ENCODE measurements at regions not wholly inside any gene's neighbourhood (a gene's known extent, or its start where the extent isn't known, plus 50 kb on each side); places are given as distances from the start of the nearest gene placed in this dataset.

DNA sequence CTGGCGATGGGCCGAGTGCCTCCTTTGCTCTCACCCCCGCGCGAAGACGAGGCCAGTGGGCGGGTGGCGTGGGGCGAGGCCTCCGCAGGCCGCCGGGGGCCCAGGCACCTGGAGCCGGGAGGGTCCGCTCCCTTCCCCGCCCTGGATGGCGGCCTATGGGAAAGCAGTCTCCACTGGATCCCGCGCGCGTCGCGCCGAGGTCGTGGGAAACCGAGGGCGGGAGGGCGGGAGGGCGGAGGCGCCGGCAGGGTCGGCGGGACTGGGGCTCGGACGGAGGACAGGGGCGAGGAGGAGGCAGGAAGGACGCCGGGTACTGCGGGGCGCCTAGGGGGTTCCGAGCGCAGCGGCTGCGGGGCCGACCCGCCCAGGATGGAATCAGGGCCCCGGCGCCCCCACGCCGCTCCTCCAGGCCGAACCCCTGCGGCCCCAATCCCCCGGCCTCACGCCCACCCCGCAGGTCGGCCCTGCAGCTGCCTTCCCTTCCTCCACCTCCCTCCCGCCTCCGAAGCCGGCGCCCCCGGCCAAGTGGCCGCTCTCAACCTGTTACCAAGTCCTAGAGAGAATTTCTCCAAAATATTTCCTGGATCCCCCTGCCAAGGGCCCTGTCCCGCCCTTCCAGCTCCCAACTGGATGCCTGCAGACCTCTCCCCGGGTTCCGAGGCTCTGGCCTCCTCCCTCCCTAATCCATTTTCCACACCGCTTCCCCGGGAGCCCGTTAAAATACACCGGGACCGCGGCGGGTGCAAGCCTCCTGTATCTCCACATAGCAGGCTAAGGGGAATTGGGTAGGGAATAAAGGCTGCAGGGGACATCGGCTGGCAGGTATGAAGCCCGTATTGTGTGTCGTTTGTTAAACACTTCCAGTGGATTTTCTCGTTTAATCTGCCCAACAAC lies 146.3 kb downstream of the ERCC6L2 start:
- TF ChIP-seq CTCF (IDR thresholded peaks at IDR 0.05) (no peak), EZH2 (IDR thresholded peaks at IDR 0.05) (no peak), EZH2phosphoT487 (IDR thresholded peaks at IDR 0.05) (no peak)
